Testis (tissue), 2 donors: ENCODE measurements at regions not wholly inside any gene's neighbourhood (a gene's known extent, or its start where the extent isn't known, plus 50 kb on each side); places are given as distances from the start of the nearest gene placed in this dataset.
A peak's percentile ranks its signal among the peaks of the same experiment; 100 is the strongest.

Source experiments
- DNase-seq: peaks from one replicate; pipeline ENCODE4 v3.0.0-alpha.2; 2019
- H3K27ac ChIP-seq, 2 donors: fragments of 200-600 bp; sonication (generic); one replicate each; pipeline ENCODE4 v1.5.1; 2019
- H3K27me3 ChIP-seq: fragments of 200-600 bp; sonication (generic); one replicate; pipeline ENCODE4 v1.5.1; 2019
- H3K36me3 ChIP-seq: fragments of 200-600 bp; sonication (generic); one replicate; pipeline ENCODE4 v1.5.1; 2017; ENCODE audit warnings: low read depth; ENCODE audit errors: missing control alignments
- H3K4me1 ChIP-seq: fragments of 200-600 bp; sonication (generic); one replicate; pipeline ENCODE4 v1.5.1; 2019
- H3K4me3 ChIP-seq, 2 donors: fragments of 200-600 bp; sonication (generic); one replicate each; pipeline ENCODE4 v1.5.1; 2017 to 2019
- H3K9me3 ChIP-seq: fragments of 200-600 bp; sonication (generic); one replicate; pipeline ENCODE4 v1.5.1; 2017
- CTCF ChIP-seq, 3 experiments: fragments of 450-650 bp in 2 of 3; fragments of 200-600 bp in 1 of 3; sonication (generic) in 1 of 3; IDR thresholded peaks; one replicate each; pipeline ENCODE4 v1.5.1; 2016 to 2019; ENCODE audit warnings: antibody characterized with exemption in 3 of 3, mild to moderate bottlenecking in 2 of 3, moderate library complexity in 1 of 3
- POLR2A ChIP-seq: fragments of 450-650 bp; IDR thresholded peaks from one replicate; pipeline ENCODE4 v1.6.1; 2017; ENCODE audit warnings: antibody characterized with exemption, mild to moderate bottlenecking, moderate library complexity
- WGBS, 2 donors: methylation state at CpG; one replicate each; pipeline ENCODE4 v1.1.5; 2018; 5-methylcytosine and 5-hydroxymethylcytosine counted together
- intact Hi-C: fragments of 100-400 bp; cut with DNase I; formaldehyde crosslinking; loops from one replicate; pipeline ENCODE4 v1.15.1; 2023; ENCODE audit warnings: low total_unique reads

DNA sequence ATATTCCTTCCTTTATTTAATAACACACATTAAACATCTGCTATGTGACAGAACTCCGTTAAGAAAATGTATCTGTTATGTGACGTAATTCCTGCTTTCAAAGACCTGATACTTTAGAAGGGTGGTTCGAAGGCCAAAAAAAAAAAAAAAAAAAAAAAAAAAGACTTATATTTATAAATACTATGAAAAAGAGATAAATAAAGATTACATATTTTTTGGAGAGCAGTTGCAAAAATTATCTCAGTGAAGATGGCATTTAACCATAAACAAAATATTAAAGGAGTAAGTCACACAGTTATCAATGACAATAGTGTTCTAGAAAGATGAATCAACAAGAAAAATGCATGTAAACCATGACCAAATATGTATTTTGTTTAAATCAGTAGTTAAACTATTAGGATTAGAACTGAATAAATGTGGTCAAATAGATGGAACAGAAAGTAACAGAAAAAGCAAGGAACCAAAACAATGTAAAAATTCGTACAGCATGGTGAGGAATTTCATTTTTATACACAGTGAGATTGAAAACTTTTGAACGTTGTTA is 612.3 kb upstream of the SLITRK5 start:
- Histone ChIP-seq H3K36me3 (no peaks in the 10 kb centered on the region), H3K27ac (no peak overlapping the region), H3K4me3 (no peak overlapping the region), H3K9me3 (no peaks in the 10 kb centered on the region), H3K4me1 (no peaks in the 10 kb centered on the region), H3K27me3 (no peaks in the 10 kb centered on the region)
- no peak for TF ChIP-seq CTCF (IDR thresholded peaks at IDR 0.05)
- intact Hi-C loops, result no loop called here
- 60 to 74% methylated on average over 5 of the region's 5 CpGs for WGBS, 2 donors
- no peak for DNase-seq

DNA sequence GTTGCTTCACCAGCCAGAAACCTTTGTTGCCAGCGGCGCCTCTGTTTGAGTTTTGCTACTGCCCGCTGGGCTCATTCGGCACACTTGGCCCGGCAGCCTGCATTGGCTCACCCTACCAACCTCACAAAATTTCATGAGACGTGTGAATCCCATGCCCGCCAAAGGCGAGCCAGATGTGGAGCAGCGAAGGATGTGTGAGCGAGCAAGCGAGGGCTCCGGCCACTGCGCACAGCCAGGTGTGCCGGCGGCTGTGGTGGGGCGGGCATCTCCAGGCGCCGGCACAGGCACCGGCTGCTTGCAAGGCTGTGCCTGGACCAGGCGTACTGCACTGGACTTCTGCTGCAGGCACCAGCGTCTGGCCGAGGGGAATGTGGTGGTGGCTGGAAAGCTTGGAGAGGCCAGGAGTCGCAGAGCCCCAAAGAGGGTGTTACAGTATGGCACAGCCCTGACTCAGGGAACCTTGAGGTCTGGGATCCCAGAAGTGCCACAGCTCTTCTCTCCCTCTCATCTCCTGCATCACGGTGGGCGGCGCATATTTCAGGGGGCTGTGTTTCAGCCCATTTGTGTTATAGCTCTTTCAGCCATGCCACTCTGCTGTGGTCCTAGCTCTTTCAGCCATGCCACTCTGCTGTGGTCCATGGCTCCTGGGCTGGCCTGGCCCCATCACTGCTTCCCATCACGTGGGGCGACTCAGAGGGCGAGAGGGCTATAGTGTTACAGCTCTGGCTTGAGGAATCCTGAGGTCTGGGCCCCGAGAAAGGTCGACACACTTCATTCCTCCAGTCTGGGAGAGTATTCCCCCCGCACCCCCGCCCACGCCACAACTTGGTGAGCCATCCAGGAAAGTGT is 592.0 kb upstream of the SLITRK5 start:
- H3K36me3 ChIP-seq, result no peaks in the 10 kb centered on the region
- no peak overlapping the region for H3K27ac ChIP-seq
- peak overlapping the region in 1 of 2 donors; percentile 2 for H3K4me3 ChIP-seq
- H3K4me1 ChIP-seq, result no peaks in the 10 kb centered on the region
- TF ChIP-seq CTCF (IDR thresholded peaks at IDR 0.05), result no peak
- TF ChIP-seq POLR2A, result no peak
- WGBS, 2 donors, result 74 to 81% methylated on average over 16 to 34 of the region's 34 CpGs
- no peaks in the 10 kb centered on the region for H3K9me3 ChIP-seq
- no peaks in the 10 kb centered on the region for H3K27me3 ChIP-seq
- intact Hi-C loops, result no loop called here
- DNase-seq, result no peak

- intact Hi-C loops, result no loop called here
- TF ChIP-seq POLR2A (no peak), CTCF (IDR thresholded peaks at IDR 0.05) (no peak)
- WGBS, 2 donors, result 63 to 76% methylated on average over 18 to 25 of the region's 27 CpGs
- Histone ChIP-seq H3K27me3 (no peaks in the 10 kb centered on the region), H3K27ac (no peak overlapping the region), H3K9me3 (no peaks in the 10 kb centered on the region), H3K36me3 (no peaks in the 10 kb centered on the region), H3K4me1 (no peaks in the 10 kb centered on the region), H3K4me3 (peak overlapping the region in 1 of 2 donors; percentile 21)
- no peak for DNase-seq
Measured at GRCh38 chr13:87080100-87080779, 590.9 kb upstream of the SLITRK5 start.

DNA sequence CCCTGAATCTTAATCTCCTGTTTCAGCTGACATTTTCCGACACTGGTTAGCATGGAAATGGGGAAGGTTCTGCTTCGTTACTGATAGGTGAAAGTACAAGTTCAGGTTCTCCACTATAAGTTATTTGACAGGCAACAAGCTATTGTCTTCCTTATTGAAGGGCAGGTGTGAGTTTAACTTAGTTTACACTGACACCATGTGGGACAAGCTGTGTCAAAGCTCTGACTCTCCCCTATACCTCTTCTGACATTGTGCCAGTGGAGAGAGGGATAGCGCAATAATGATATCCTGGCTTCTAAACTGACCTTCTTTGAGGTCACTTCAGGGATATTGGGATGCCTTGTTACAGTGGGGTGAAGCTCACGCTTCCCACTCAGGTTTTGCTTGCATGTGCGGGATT is 587.0 kb upstream of the SLITRK5 start:
- TF ChIP-seq CTCF (IDR thresholded peaks at IDR 0.05), result no peak
- no peak for TF ChIP-seq POLR2A
- Histone ChIP-seq H3K4me1 (no peaks in the 10 kb centered on the region), H3K9me3 (no peaks in the 10 kb centered on the region), H3K4me3 (no peak overlapping the region), H3K27ac (no peak overlapping the region), H3K27me3 (no peaks in the 10 kb centered on the region), H3K36me3 (no peaks in the 10 kb centered on the region)
- WGBS, 2 donors, result 91% methylated on average over 5 of the region's 5 CpGs
- DNase-seq, result no peak
- intact Hi-C loops, result no loop called here
